SU-DHL-6 (cell line): ENCODE measurements at regions not wholly inside any gene's neighbourhood (a gene's known extent, or its start where the extent isn't known, plus 50 kb on each side); places are given as distances from the start of the nearest gene placed in this dataset.

Source experiments
- CTCF ChIP-seq: fragments of 200-600 bp; sonication (generic); IDR thresholded peaks from one replicate; pipeline ENCODE4 v1.5.1; 2017; ENCODE audit warnings: antibody characterized with exemption, mild to moderate bottlenecking, low read length, moderate library complexity; ENCODE audit not compliant: insufficient read depth, poor library complexity, severe bottlenecking
- EZH2phosphoT487 ChIP-seq: fragments of 200-600 bp; sonication (generic), shearing (Covaris generic); conservative IDR thresholded peaks from 2 replicates; pipeline ENCODE4 v1.6.1; 2018; ENCODE audit warnings: mild to moderate bottlenecking, antibody characterized with exemption, low read length, moderate library complexity, mixed read lengths

- TF ChIP-seq CTCF (no peak), EZH2phosphoT487 (no peak)
Observed at GRCh38 chr1:195238313-195238712, 1369.9 kb downstream of the KCNT2 start.
